ENCODE measurements at regions not wholly inside any gene's neighbourhood (a gene's known extent, or its start where the extent isn't known, plus 50 kb on each side); places are given as distances from the start of the nearest gene placed in this dataset.

GRCh38 chr6:112649853-112650252, 302.7 kb downstream of the RFPL4B start:
- H3K9me3 ChIP-seq: no peaks in the 10 kb centered on the region
- intact Hi-C loops (cut with DNase I): no loop called here
- H3K36me3 ChIP-seq: no peaks in the 10 kb centered on the region
- H3K9ac ChIP-seq (ENCODE audit: low read depth in 2 of 2, low read length in 2 of 2): no peak overlapping the region
- H3K4me3 ChIP-seq: no peak overlapping the region
- H3K27me3 ChIP-seq: no peaks in the 10 kb centered on the region
- TF ChIP-seq, protein P1, sequence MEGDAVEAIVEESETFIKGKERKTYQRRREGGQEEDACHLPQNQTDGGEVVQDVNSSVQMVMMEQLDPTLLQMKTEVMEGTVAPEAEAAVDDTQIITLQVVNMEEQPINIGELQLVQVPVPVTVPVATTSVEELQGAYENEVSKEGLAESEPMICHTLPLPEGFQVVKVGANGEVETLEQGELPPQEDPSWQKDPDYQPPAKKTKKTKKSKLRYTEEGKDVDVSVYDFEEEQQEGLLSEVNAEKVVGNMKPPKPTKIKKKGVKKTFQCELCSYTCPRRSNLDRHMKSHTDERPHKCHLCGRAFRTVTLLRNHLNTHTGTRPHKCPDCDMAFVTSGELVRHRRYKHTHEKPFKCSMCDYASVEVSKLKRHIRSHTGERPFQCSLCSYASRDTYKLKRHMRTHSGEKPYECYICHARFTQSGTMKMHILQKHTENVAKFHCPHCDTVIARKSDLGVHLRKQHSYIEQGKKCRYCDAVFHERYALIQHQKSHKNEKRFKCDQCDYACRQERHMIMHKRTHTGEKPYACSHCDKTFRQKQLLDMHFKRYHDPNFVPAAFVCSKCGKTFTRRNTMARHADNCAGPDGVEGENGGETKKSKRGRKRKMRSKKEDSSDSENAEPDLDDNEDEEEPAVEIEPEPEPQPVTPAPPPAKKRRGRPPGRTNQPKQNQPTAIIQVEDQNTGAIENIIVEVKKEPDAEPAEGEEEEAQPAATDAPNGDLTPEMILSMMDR (IDR thresholded peaks at IDR 0.05): no peak
- DNase-seq: no peak
- no peaks in the 10 kb centered on the region for H3K4me1 ChIP-seq
- no peak overlapping the region for H3K27ac ChIP-seq

GRCh38 chr6:112651239-112651638, 304.1 kb downstream of the RFPL4B start:
- H3K4me3 ChIP-seq: no peak overlapping the region
- H3K27ac ChIP-seq: no peak overlapping the region
- DNase-seq: no peak
- TF ChIP-seq, protein P1 (IDR thresholded peaks at IDR 0.05): no peak
- H3K36me3 ChIP-seq: no peaks in the 10 kb centered on the region
- H3K9ac ChIP-seq (ENCODE audit: low read depth in 2 of 2, low read length in 2 of 2): no peak overlapping the region
- no peaks in the 10 kb centered on the region for H3K27me3 ChIP-seq
- H3K4me1 ChIP-seq: no peaks in the 10 kb centered on the region
- intact Hi-C loops (cut with DNase I): no loop called here
- no peaks in the 10 kb centered on the region for H3K9me3 ChIP-seq

DNA sequence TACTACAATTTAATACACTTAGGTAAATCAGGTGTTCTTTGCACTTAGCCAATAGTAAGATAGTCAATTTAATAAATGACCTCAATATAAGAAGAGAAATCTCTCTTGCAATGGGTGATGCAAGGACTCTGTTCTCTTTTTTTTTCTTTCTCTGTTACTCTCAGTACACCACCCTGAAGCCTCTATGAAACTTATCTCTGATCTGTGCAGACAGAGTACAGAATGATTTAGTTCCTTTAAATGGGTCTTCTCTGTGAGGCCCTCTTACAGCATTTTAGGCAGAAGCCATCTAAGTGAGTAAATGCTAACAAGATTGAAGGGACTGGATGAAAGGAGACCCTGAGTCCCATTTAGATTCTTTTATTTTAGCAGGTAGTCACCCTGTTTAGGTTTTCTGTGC, 312.8 kb downstream of the RFPL4B start:
- DNase-seq: no peak
- H3K27ac ChIP-seq: no peak overlapping the region
- intact Hi-C loops (cut with DNase I): no loop called here
- H3K27me3 ChIP-seq: no peaks in the 10 kb centered on the region
- no peaks in the 10 kb centered on the region for H3K36me3 ChIP-seq
- H3K4me3 ChIP-seq: no peak overlapping the region
- H3K9me3 ChIP-seq: no peaks in the 10 kb centered on the region
- no peak overlapping the region for H3K9ac ChIP-seq (ENCODE audit: low read depth in 2 of 2, low read length in 2 of 2)
- no peaks in the 10 kb centered on the region for H3K4me1 ChIP-seq
- TF ChIP-seq, protein P1 (IDR thresholded peaks at IDR 0.05): no peak

GRCh38 chr6:112660626-112661025, 313.5 kb downstream of the RFPL4B start:
- Histone ChIP-seq H3K4me3 (no peak overlapping the region), H3K36me3 (no peaks in the 10 kb centered on the region), H3K9ac (ENCODE audit: low read depth in 2 of 2, low read length in 2 of 2) (no peak overlapping the region), H3K4me1 (no peaks in the 10 kb centered on the region), H3K27me3 (no peaks in the 10 kb centered on the region), H3K9me3 (no peaks in the 10 kb centered on the region), H3K27ac (no peak overlapping the region)
- intact Hi-C loops (cut with DNase I): no loop called here
- DNase-seq: no peak
- TF ChIP-seq, protein P1 (IDR thresholded peaks at IDR 0.05): no peak

GRCh38 chr6:112663698-112664097, 316.6 kb downstream of the RFPL4B start:
- Histone ChIP-seq H3K9me3 (no peaks in the 10 kb centered on the region), H3K27me3 (no peaks in the 10 kb centered on the region), H3K36me3 (no peaks in the 10 kb centered on the region), H3K27ac (no peak overlapping the region), H3K4me1 (no peaks in the 10 kb centered on the region), H3K4me3 (no peak overlapping the region), H3K9ac (ENCODE audit: low read depth in 2 of 2, low read length in 2 of 2) (no peak overlapping the region)
- intact Hi-C loops (cut with DNase I): no loop called here
- no peak for DNase-seq
- TF ChIP-seq, protein P1 (IDR thresholded peaks at IDR 0.05): no peak

GRCh38 chr6:112665114-112665513, 318.0 kb downstream of the RFPL4B start:
- Histone ChIP-seq H3K9me3 (no peaks in the 10 kb centered on the region), H3K27ac (no peak overlapping the region), H3K4me1 (no peaks in the 10 kb centered on the region), H3K9ac (ENCODE audit: low read depth in 2 of 2, low read length in 2 of 2) (no peak overlapping the region), H3K4me3 (no peak overlapping the region), H3K27me3 (no peaks in the 10 kb centered on the region), H3K36me3 (no peaks in the 10 kb centered on the region)
- TF ChIP-seq, protein P1 (IDR thresholded peaks at IDR 0.05): no peak
- DNase-seq: no peak
- intact Hi-C loops (cut with DNase I): no loop called here
